A673 (cell line): ENCODE measurements at regions not wholly inside any gene's neighbourhood (a gene's known extent, or its start where the extent isn't known, plus 50 kb on each side); places are given as distances from the start of the nearest gene placed in this dataset.
A peak's percentile ranks its signal among the peaks of the same experiment; 100 is the strongest.

ENCODE experiments used
- BruUV-seq: library from RNA; stranded (reverse); fragments of 400-500 nt; replicated peaks from 2 replicates; lab custom pipeline; 2021; lab: Mats Ljungman, UMichigan
- CTCF ChIA-PET: fragments of 300-600 bp; sonication (Branson Sonifier 250); formaldehyde crosslinking; loops from one replicate; lab custom pipeline; 2022; ENCODE audit warnings: antibody characterized with exemption; lab: Charles Lee
- POLR2A ChIA-PET: fragments of 300-600 bp; sonication (Branson Sonifier 250); formaldehyde crosslinking; loops from one replicate; lab custom pipeline; 2022; ENCODE audit warnings: antibody characterized with exemption; ENCODE audit not compliant: low non-redundant PET; lab: Charles Lee
- DNase-seq: peaks from one replicate; pipeline ENCODE4 v3.0.0-alpha.2; 2015; ENCODE audit warnings: low spot score
- H3K27ac ChIP-seq: fragments of 200-600 bp; sonication (generic); 2 replicates; pipeline ENCODE4 v1.5.1; 2016; ENCODE audit warnings: mixed run types, low read depth, mild to moderate bottlenecking, mixed read lengths, antibody characterized with exemption, low read length; ENCODE audit not compliant: poor library complexity, severe bottlenecking
- H3K27me3 ChIP-seq: fragments of 200-600 bp; sonication (generic); replicated peaks from 2 replicates; pipeline ENCODE4 v1.6.1; 2017; ENCODE audit warnings: mixed run types, low read depth, mild to moderate bottlenecking, mixed read lengths, antibody characterized with exemption, low read length; ENCODE audit not compliant: insufficient read depth, poor library complexity
- H3K36me3 ChIP-seq: fragments of 200-600 bp; sonication (generic); 2 replicates; pipeline ENCODE4 v1.6.1; 2016; ENCODE audit warnings: mixed run types, mild to moderate bottlenecking, mixed read lengths, antibody characterized with exemption, low read length; ENCODE audit not compliant: insufficient read depth, poor library complexity, severe bottlenecking
- H3K4me1 ChIP-seq: fragments of 200-600 bp; sonication (generic); 2 replicates; pipeline ENCODE4 v1.6.1; 2017; ENCODE audit warnings: mixed run types, mild to moderate bottlenecking, mixed read lengths, antibody characterized with exemption, low read length; ENCODE audit not compliant: insufficient read depth, poor library complexity, severe bottlenecking
- H3K4me3 ChIP-seq: fragments of 200-600 bp; sonication (generic); 2 replicates; pipeline ENCODE4 v1.5.1; 2016; ENCODE audit warnings: low read depth, mixed run types, mild to moderate bottlenecking, mixed read lengths, low read length; ENCODE audit not compliant: poor library complexity, severe bottlenecking
- H3K9me3 ChIP-seq: fragments of 200-600 bp; sonication (generic); 2 replicates; pipeline ENCODE4 v1.6.1; 2016; ENCODE audit warnings: mixed run types, low read depth, mild to moderate bottlenecking, mixed read lengths, antibody characterized with exemption, low read length; ENCODE audit not compliant: poor library complexity, severe bottlenecking
- CTCF ChIP-seq: fragments of 300-800, 200-600 bp; sonication (generic); conservative IDR thresholded peaks from 2 replicates; pipeline ENCODE4 v1.5.1; 2017; ENCODE audit warnings: low read depth, mild to moderate bottlenecking, antibody characterized with exemption, low read length, moderate library complexity, mixed read lengths
- EZH2 ChIP-seq: fragments of 200-600 bp; sonication (generic); IDR thresholded peaks from 2 replicates; pipeline ENCODE4 v1.6.1; 2017; ENCODE audit warnings: borderline replicate concordance, low read depth, mild to moderate bottlenecking, mixed read lengths, antibody characterized with exemption, low read length; ENCODE audit not compliant: poor library complexity, severe bottlenecking
- intact Hi-C: fragments of 100-400 bp; cut with micrococcal nuclease; formaldehyde crosslinking; loops from one replicate; pipeline ENCODE4 v1.10.0; 2022; ENCODE audit not compliant: unreplicated experiment

GRCh38 chr4:134762053-134762452, 560.5 kb upstream of the PABPC4L start:
- ChIA-PET CTCF (no interaction called here), POLR2A (no interaction called here)
- no peak overlapping the region for H3K4me3 ChIP-seq
- TF ChIP-seq EZH2 (no peak), CTCF (peak; percentile 32; the same call in 1 of the 2 replicates)
- BruUV-seq, result no TSS peak
- H3K4me1 ChIP-seq, result no peaks in the 10 kb centered on the region
- no peaks in the 10 kb centered on the region for H3K27me3 ChIP-seq
- H3K27ac ChIP-seq, result no peak overlapping the region
- no peaks in the 10 kb centered on the region for H3K9me3 ChIP-seq
- peak; percentile 12 for DNase-seq
- no peaks in the 10 kb centered on the region for H3K36me3 ChIP-seq
- intact Hi-C loops, result no loop called here

- Histone ChIP-seq H3K27ac (no peak overlapping the region), H3K9me3 (no peaks in the 10 kb centered on the region), H3K36me3 (no peaks in the 10 kb centered on the region), H3K4me3 (no peak overlapping the region), H3K4me1 (no peaks in the 10 kb centered on the region), H3K27me3 (no peaks in the 10 kb centered on the region)
- ChIA-PET POLR2A (no interaction called here), CTCF (no interaction called here)
- no TSS peak for BruUV-seq
- TF ChIP-seq CTCF, result no peak
- no peak for TF ChIP-seq EZH2
- DNase-seq, result no peak
- intact Hi-C loops, result no loop called here
These were observed 554.8 kb upstream of the PABPC4L start for GRCh38 chr4:134756421-134756820.

- no TSS peak for BruUV-seq
- Histone ChIP-seq H3K9me3 (no peaks in the 10 kb centered on the region), H3K4me1 (no peaks in the 10 kb centered on the region), H3K36me3 (no peaks in the 10 kb centered on the region), H3K27me3 (no peaks in the 10 kb centered on the region), H3K27ac (no peak overlapping the region), H3K4me3 (no peak overlapping the region)
- no peak for DNase-seq
- POLR2A ChIA-PET, result no interaction called here
- intact Hi-C loops, result no loop called here
- no peak for TF ChIP-seq EZH2
- TF ChIP-seq CTCF, result no peak
- CTCF ChIA-PET, result no interaction called here
These were observed 552.9 kb upstream of the PABPC4L start for GRCh38 chr4:134754301-134755019.
